ENCODE measurements at regions not wholly inside any gene's neighbourhood (a gene's known extent, or its start where the extent isn't known, plus 50 kb on each side); places are given as distances from the start of the nearest gene placed in this dataset.

DNA sequence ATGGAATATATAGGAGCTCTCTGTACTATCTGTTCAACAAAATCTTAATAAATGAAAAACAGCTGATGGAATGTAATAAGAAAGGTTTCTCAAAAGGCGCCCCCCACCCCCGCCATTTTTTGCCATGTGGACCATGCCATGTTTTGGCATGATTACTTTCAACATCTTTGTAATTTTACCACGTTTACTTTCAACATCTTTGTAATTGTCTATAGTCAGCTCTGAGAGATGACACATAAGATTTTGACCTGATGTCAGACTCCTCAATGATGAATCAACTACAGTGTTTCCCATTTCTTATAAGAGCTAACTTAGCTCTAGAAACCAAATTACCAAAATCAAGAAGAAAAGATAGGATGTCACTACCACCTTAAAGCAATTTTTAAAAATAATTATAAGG, 144.9 kb upstream of the AHR start:
- Histone ChIP-seq H3K27me3 (no peaks in the 10 kb centered on the region), H3K9me3 (no peaks in the 10 kb centered on the region), H3K4me1 (no peaks in the 10 kb centered on the region), H3K4me3 (no peak overlapping the region), H3K27ac (no peak overlapping the region), H3K36me3 (no peaks in the 10 kb centered on the region)
- no peak for DNase-seq
- intact Hi-C loops (cut with DNase I; ENCODE audit: low total_unique reads): no loop called here
- TF ChIP-seq, protein P1, sequence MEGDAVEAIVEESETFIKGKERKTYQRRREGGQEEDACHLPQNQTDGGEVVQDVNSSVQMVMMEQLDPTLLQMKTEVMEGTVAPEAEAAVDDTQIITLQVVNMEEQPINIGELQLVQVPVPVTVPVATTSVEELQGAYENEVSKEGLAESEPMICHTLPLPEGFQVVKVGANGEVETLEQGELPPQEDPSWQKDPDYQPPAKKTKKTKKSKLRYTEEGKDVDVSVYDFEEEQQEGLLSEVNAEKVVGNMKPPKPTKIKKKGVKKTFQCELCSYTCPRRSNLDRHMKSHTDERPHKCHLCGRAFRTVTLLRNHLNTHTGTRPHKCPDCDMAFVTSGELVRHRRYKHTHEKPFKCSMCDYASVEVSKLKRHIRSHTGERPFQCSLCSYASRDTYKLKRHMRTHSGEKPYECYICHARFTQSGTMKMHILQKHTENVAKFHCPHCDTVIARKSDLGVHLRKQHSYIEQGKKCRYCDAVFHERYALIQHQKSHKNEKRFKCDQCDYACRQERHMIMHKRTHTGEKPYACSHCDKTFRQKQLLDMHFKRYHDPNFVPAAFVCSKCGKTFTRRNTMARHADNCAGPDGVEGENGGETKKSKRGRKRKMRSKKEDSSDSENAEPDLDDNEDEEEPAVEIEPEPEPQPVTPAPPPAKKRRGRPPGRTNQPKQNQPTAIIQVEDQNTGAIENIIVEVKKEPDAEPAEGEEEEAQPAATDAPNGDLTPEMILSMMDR (IDR thresholded peaks at IDR 0.05): no peak
- no peak for TF ChIP-seq POLR2A (IDR thresholded peaks at IDR 0.05)

DNA sequence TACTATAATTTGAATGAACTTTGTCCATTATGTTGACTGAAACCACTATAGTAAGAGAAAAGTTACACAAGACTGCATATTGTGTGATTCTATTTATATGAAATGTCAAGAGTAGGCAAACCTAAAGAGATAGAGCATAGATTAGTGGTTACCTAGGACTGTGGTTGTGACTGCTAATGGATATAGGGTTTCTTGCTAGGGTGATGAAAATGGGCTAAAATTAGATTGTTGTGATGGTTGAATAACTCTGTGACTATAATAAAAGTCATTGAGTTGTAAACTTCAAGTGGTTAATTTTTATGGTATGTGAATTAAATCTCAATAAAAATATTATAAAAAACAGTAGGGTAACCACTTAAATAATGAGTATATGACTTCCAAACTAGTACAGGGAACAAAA, 142.9 kb upstream of the AHR start:
- TF ChIP-seq, protein P1 (IDR thresholded peaks at IDR 0.05): no peak
- TF ChIP-seq POLR2A (IDR thresholded peaks at IDR 0.05): no peak
- intact Hi-C loops (cut with DNase I; ENCODE audit: low total_unique reads): no loop called here
- Histone ChIP-seq H3K36me3 (no peaks in the 10 kb centered on the region), H3K27me3 (no peaks in the 10 kb centered on the region), H3K27ac (no peak overlapping the region), H3K4me3 (no peak overlapping the region), H3K4me1 (no peaks in the 10 kb centered on the region), H3K9me3 (no peaks in the 10 kb centered on the region)
- DNase-seq: no peak

DNA sequence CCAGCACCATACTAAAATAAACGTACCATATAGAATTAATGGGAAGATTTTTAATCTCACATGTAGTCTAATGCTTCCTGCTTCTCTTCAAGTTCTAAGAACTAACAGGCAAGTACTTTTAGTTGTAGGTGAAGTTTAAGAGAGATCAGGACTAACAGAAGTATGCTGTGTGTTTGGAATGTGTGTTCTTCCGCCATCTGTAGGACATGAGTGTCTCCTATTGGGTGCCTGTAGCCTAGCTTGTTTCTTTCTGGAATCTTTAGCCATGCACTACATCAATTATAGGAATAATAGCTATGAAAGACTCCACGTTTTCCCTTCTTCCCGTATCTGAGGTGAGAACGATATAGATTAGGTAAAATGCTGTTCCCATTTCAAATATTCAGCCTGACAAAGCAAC, 140.2 kb upstream of the AHR start:
- H3K36me3 ChIP-seq: no peaks in the 10 kb centered on the region
- DNase-seq: no peak
- no peak overlapping the region for H3K4me3 ChIP-seq
- no peaks in the 10 kb centered on the region for H3K4me1 ChIP-seq
- no peak overlapping the region for H3K27ac ChIP-seq
- H3K27me3 ChIP-seq: no peaks in the 10 kb centered on the region
- H3K9me3 ChIP-seq: no peaks in the 10 kb centered on the region
- TF ChIP-seq POLR2A (IDR thresholded peaks at IDR 0.05): no peak
- TF ChIP-seq, protein P1 (IDR thresholded peaks at IDR 0.05): no peak
- intact Hi-C loops (cut with DNase I; ENCODE audit: low total_unique reads): no loop called here

DNA sequence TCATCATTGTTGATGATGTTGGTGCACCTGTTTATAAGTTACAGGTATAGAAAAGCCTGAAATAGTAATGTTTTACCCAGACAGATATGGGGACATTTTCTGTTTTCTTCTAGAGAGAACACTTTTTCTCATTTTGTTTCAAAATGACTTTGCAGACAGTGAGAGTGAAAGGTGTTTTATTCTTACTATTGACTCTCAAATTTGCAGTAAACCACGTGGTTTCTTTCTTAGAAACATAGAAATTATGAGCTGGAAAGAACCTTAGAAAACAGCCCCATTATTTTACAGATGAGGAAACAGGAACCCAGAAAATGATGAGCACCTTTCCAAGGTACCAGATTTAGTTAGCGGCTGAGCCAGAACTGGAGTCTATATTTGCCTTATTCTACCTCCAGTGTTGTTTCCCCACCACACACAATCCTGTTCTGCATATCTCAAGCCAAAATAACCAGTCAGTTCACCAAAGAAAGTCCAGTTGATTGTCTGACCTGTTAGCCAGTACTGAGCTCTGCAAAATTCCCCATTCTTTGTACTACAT, 138.9 kb upstream of the AHR start:
- Histone ChIP-seq H3K4me1 (no peaks in the 10 kb centered on the region), H3K9me3 (no peaks in the 10 kb centered on the region), H3K27ac (no peak overlapping the region), H3K4me3 (no peak overlapping the region), H3K27me3 (no peaks in the 10 kb centered on the region), H3K36me3 (no peaks in the 10 kb centered on the region)
- TF ChIP-seq, protein P1 (IDR thresholded peaks at IDR 0.05): no peak
- no peak for TF ChIP-seq POLR2A (IDR thresholded peaks at IDR 0.05)
- intact Hi-C loops (cut with DNase I; ENCODE audit: low total_unique reads): no loop called here
- DNase-seq: no peak

DNA sequence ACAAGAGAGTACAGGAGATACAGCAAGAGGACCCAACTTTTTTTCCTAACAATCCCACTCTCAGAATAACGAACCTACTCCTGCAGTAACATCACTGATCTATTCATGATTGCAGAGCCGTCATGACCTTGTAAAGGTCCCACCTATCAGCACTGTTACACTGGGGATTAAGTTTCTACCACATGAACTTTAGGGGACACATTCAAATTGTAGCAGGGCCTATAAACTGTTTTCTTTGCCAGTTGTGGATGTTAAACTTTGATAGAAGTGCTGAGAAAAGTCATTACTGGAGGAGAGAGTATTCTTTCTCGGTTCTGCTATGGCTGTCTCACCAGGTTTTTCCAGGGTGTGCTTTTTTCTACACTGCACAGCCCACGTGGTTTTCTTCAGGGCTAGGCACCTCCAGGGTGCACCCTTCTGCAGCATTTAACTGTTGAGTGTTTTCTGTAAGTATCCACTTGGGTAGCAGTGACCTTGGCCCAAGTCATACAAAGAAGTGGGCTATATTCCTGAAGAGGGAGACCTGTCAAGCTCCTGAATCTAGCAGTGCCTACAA, 131.6 kb upstream of the AHR start:
- Histone ChIP-seq H3K27ac (no peak overlapping the region), H3K9me3 (no peaks in the 10 kb centered on the region), H3K4me1 (no peaks in the 10 kb centered on the region), H3K27me3 (no peaks in the 10 kb centered on the region), H3K36me3 (no peaks in the 10 kb centered on the region), H3K4me3 (no peak overlapping the region)
- no peak for TF ChIP-seq POLR2A (IDR thresholded peaks at IDR 0.05)
- TF ChIP-seq, protein P1 (IDR thresholded peaks at IDR 0.05): no peak
- intact Hi-C loops (cut with DNase I; ENCODE audit: low total_unique reads): no loop called here
- no peak for DNase-seq

All from uterus (tissue), 3 donors.